HG03060 (cell line): ENCODE measurements at regions not wholly inside any gene's neighbourhood (a gene's known extent, or its start where the extent isn't known, plus 50 kb on each side); places are given as distances from the start of the nearest gene placed in this dataset.

Source experiments
- ATAC-seq: cut with Tn5 transposase; IDR thresholded peaks from one replicate; pipeline ENCODE4 v1.9.1; 2021; ENCODE audit warnings: low read depth, moderate number of reproducible peaks; ENCODE audit not compliant: unreplicated experiment

GRCh38 chr1:72885841-72886240 lies 603.5 kb upstream of the NEGR1 start:
- ATAC-seq: no peak

- no peak for ATAC-seq
These were observed 602.7 kb upstream of the NEGR1 start for GRCh38 chr1:72885017-72885416.

- ATAC-seq: no peak
These were observed 587.5 kb upstream of the NEGR1 start for GRCh38 chr1:72869873-72870272.

- no peak for ATAC-seq
These were observed 587.1 kb upstream of the NEGR1 start for GRCh38 chr1:72869441-72869840.

GRCh38 chr1:72851597-72851996 lies 569.3 kb upstream of the NEGR1 start:
- no peak for ATAC-seq

GRCh38 chr1:72848997-72849396 lies 566.7 kb upstream of the NEGR1 start:
- no peak for ATAC-seq

GRCh38 chr1:72847651-72848050 lies 565.3 kb upstream of the NEGR1 start:
- ATAC-seq: no peak

GRCh38 chr1:72846476-72847278 lies 564.3 kb upstream of the NEGR1 start:
- no peak for ATAC-seq

- ATAC-seq: no peak
These were observed 563.6 kb upstream of the NEGR1 start for GRCh38 chr1:72845981-72846380.

GRCh38 chr1:72845381-72845780 lies 563.0 kb upstream of the NEGR1 start:
- ATAC-seq: no peak

- ATAC-seq: no peak
These were observed 555.4 kb upstream of the NEGR1 start for GRCh38 chr1:72837781-72838180.

- ATAC-seq: no peak
These were observed 548.5 kb upstream of the NEGR1 start for GRCh38 chr1:72830606-72831390.

- no peak for ATAC-seq
These were observed 544.9 kb upstream of the NEGR1 start for GRCh38 chr1:72827278-72827677.

GRCh38 chr1:72804541-72804940 lies 522.2 kb upstream of the NEGR1 start:
- ATAC-seq: no peak

- ATAC-seq: no peak
These were observed 498.7 kb upstream of the NEGR1 start for GRCh38 chr1:72781038-72781437.

- ATAC-seq: no peak
These were observed 497.9 kb upstream of the NEGR1 start for GRCh38 chr1:72780212-72780611.

GRCh38 chr1:72777918-72778317 lies 495.6 kb upstream of the NEGR1 start:
- ATAC-seq: no peak

- no peak for ATAC-seq
These were observed 481.1 kb upstream of the NEGR1 start for GRCh38 chr1:72763481-72763880.

- ATAC-seq: no peak
These were observed 477.1 kb upstream of the NEGR1 start for GRCh38 chr1:72759486-72759885.

- no peak for ATAC-seq
These were observed 475.5 kb upstream of the NEGR1 start for GRCh38 chr1:72757843-72758242.

GRCh38 chr1:72745413-72745812 lies 463.1 kb upstream of the NEGR1 start:
- no peak for ATAC-seq

GRCh38 chr1:72734415-72734814 lies 452.1 kb upstream of the NEGR1 start:
- no peak for ATAC-seq
